Epidermal melanocyte (primary cell): ENCODE measurements at regions not wholly inside any gene's neighbourhood (a gene's known extent, or its start where the extent isn't known, plus 50 kb on each side); places are given as distances from the start of the nearest gene placed in this dataset.

Source experiments
- DNase-seq: peaks from one replicate; pipeline ENCODE4 v3.0.0; 2011; ENCODE audit warnings: low spot score; ENCODE audit not compliant: insufficient read length

DNA sequence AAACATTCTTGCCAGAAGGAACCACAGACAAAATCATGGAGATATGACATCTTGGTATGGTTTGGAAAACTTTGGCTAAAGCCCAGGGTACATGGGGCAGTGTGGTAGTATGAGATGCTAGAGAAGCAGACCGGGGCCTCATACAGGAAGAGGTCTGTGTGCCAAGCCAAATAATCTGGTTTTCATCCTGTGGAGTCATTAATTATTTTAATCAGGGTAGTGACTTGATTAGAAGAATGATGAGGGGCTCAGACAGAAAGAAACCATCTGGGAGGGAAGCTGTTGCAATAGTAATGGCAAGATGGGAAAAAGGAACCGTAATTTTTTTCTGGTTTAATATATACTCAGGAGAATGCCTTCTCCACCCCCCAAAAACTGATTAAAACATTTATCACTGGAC is 318.0 kb downstream of the BRINP2 start:
- no peak for DNase-seq

DNA sequence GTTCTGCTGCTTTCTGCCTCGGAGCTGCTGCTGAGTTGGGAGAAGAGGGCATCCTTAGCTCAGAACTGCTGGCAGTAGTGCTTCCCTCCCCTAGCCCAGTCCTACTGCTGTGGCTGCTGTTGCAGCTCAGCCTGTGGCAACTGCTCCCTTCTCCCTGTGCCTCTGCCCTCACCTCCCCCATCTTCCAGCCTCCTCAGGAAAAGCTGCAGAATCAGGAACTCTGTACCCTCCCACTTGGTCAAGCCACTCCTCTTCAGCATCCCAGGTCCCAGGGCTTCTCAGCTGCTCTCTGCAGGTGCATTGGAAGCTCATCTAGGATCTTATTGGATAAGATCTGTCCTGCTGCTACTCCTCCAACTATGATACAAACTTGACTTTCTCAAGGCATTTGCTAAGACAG is 316.7 kb downstream of the BRINP2 start:
- no peak for DNase-seq

DNA sequence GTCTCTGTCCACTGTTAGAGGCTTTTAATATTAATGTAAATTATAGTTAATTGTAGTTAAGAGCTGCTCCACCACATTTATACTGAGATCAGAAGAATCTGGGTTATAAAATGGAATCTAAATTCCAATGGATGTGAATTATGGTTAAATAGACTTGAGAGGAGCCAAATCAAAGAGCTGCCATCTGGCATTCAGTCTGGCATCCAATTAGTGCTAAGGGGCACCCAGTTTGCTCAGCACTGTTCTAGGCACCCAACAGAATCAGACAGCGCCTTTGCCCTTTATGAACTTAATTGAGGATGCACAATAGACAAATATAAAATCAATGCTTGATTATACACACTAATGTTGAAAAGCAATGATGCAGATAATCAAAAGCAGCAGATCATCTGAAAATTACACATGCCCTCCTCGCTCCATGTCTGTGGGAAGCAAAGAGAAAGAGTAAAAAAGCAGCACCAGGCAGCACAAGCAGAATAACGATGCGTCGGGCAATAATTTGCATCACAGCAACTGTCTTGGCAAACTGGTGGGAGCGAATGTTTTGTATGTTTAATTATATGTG is 310.1 kb downstream of the BRINP2 start:
- no peak for DNase-seq

GRCh38 chr1:177479600-177479999 is 308.8 kb downstream of the BRINP2 start:
- no peak for DNase-seq

- no peak for DNase-seq
Observed at GRCh38 chr1:177476676-177477075, 305.9 kb downstream of the BRINP2 start.

DNA sequence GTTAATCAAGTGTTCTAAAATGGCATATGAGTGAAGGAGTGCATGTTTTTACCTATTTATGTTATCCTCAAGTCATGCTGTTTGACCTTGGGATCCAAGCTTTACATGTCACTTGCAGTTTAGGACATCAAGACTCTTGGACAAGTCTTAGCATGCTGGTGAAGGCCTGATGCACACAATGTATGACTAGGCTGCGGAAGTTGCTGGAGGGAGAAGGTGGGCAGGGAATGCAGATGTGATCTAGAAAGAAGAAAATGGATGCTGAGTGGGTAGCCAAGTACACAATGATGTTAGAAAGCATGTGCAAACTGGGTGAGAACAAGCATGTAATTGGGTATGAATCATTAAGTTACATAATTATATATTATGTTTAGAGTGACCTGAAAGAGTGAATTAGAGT is 301.8 kb downstream of the BRINP2 start:
- DNase-seq: no peak

DNA sequence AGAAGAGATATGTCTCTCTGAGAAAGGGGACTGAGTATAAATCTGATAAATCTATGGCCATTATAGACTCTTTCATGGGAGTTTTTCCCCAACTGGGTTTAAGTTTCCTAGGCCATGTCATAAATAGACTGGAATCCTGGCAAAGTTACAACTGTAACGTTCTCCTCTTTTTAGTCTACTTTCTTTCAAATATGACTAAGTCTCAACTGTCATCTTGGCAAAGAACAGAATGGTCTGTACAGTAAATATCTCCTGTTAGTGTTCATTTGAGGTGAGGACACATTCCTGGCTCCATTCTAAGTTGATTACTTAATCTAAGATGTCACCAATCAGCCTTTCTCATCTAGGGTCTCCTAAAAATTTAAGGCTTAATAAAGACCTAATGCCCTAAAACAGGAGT is 300.5 kb downstream of the BRINP2 start:
- no peak for DNase-seq

DNA sequence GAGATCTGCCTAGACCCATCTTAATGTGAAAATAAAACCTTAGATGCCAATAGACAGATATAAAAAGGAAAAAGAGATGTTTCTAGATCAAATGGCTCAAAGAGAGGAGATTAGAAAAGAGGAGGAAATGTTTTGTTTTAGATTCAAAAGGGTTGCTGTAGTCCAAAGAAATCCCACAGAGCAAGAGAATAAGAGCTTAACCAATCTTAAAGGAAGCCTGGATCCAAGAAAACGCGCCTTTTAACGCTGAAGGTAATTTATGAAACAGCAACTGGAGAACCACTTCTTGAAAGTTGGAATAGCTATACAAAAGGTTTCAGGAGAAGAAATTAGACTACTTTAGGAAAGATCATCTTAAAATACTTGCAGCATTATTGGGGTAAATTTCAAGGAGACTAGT is 298.8 kb downstream of the BRINP2 start:
- DNase-seq: no peak

DNA sequence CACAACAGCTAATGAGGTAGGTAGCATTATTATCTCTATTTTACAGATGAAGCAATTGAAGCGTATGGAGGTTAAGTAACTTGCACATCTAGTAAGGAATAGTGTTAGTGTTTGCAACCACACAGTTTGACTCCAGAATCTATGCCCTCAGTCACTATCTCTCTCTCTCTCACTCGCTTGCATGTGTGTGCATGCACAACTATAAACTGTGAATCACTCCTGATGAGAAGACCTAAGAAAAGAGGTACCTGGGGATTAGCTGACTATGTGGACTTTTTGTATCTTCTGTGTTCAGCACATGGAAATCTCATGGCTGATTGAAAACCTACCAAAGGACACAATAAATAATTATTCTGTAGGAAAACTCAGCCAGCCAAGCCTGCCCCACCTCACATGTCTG is 295.5 kb downstream of the BRINP2 start:
- DNase-seq: no peak

GRCh38 chr1:177464686-177465085 is 293.9 kb downstream of the BRINP2 start:
- DNase-seq: no peak

GRCh38 chr1:177451191-177451590 is 280.4 kb downstream of the BRINP2 start:
- DNase-seq: no peak

DNA sequence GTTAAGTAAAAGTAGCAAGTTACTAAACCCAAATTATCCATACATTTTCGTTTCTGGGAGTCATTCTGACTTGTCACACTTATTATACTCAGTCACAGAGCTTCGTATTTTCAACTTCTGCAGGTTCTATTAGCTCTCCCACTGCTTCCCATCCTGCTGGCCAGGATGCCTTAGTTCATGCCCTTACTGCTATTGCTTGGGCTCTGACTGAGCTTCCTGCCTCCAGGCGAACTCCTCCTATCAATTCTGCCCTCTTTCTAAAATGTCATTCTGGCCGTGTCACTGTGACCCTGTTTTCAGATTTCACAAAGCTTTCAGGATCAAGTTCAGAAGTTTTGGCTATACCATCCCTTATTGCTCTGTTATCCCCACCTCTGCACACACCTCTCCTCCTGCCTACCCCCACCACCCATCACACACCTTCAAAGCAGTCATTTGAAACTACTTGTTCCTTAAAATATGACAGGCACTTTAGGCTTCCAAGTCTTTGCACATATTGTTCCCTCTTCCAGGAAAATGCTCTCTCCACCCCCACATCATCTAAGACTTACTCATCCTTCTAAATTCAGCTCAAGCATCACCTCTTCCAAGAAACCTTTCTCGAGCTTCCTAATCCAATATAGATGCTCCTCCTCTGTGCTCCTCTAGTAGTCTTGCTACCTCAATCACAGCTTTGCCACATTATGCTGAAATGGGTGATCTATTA is 278.0 kb downstream of the BRINP2 start:
- DNase-seq: no peak

DNA sequence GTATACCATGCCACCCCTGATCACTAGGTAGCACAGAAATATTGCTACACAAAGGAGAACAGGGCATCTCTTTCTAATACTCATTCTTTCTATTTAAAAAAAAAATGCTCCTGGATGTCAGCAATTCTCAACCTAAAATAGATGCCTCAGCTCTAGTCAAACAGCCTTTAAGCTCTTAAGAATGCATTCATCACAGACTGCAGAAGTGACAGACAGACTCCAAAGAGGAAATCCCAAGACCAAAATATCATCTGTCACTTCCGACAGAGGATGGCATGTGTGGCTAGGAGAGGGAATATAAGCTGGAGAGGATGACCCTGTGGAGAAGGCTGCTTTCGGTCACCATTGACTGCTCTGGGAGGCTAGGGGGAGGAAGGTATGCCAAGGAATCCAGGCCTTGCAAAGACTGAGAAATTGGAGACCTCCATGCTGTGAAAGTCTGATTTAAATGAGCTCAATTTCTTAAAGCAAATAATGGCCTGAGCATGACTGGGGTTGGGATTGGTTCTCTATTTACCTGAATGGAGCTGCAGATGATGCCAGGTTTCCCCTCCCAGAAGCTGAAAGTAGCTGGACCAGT is 277.4 kb downstream of the BRINP2 start:
- DNase-seq: no peak

- DNase-seq: no peak
Observed at GRCh38 chr1:177444997-177445746, 274.4 kb downstream of the BRINP2 start.

- DNase-seq: no peak
Observed at GRCh38 chr1:177443003-177443402, 272.2 kb downstream of the BRINP2 start.

DNA sequence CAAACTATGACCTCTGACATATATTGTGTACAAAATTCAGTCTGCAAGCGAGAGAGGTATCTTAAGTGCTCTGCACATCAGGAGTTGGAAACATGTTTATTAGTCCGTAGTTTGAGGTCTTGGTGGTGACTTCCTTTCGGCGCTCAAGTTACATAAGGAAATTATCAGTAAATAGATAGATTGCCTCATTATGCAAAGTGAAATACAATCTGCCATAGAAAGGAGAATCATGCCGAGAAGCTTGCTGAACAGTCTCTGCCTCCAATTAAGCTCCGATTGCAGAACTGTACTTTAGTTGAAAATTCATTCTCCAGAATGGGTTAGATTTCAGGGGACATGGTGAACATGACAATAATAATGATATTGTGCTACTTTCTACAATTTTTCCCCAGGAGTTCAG is 271.8 kb downstream of the BRINP2 start:
- no peak for DNase-seq

DNA sequence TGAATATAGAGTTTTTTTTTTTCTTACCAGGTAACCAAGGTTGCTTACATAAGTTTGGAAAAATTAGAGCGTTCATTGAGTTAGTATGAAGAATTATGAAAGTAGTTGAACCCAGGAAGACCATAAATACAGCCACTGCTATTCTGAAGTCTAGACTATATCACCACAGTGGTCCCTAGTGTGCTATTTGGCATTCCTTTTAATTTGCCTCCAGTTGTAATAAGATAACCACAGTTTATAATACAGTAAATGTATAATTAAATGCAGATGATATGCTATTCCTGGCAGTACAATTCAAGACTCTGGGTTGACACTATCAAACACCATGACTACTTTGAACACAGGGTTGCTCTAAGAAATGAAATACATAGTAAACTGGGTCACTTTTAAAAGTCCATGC is 270.5 kb downstream of the BRINP2 start:
- DNase-seq: no peak

- DNase-seq: no peak
Observed at GRCh38 chr1:177440821-177441220, 270.1 kb downstream of the BRINP2 start.

DNA sequence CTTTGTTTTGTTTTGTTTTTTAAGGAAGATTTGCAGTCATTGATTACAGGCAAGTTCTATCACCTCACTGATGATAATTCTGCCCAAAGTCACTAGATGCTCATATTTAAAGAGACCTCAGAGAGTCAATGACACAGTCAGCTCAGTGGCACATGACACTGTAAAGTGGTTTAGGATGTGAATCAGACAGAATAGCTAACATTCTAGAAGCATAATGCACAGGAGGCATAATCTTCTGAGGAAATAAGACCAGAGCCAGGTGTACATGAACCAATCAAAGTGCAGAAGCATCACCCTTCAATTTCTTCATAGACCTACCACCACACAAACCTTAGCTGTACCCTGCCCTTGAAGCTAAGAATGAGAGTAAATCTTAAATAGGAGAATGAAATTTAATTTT is 268.5 kb downstream of the BRINP2 start:
- DNase-seq: no peak

DNA sequence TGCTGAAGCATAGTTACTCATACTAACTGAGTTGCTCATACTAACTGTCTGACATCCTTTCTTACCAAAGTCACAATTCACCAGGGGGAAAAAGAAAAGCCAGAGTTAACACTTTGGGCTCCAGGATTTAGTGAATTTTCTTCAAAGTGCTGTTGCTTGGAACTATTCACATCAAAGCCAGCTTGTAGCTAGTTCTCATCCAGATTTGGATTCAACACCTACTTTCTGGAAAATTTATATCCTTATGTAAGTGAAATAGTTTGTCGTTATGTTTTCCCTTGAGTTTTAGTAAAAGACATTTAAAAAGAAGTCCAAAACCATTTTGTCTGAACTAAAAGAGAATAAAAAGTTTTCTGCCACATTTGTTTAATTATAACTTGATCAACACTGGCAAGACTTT is 264.6 kb downstream of the BRINP2 start:
- no peak for DNase-seq

- DNase-seq: no peak
Observed at GRCh38 chr1:177432897-177433296, 262.1 kb downstream of the BRINP2 start.

GRCh38 chr1:177431123-177431522 is 260.4 kb downstream of the BRINP2 start:
- DNase-seq: no peak
